HEK293T (cell line): ENCODE measurements at regions not wholly inside any gene's neighbourhood (a gene's known extent, or its start where the extent isn't known, plus 50 kb on each side); places are given as distances from the start of the nearest gene placed in this dataset.

Source experiments
- BHLHE40 ChIP-seq: fragments of 450-650 bp; IDR thresholded peaks from 2 replicates; pipeline ENCODE4 v1.6.1; 2016; ENCODE audit warnings: mild to moderate bottlenecking, moderate library complexity, borderline replicate concordance
- CTBP1 ChIP-seq: fragments of 450-650 bp; IDR thresholded peaks from 2 replicates; pipeline ENCODE4 v1.6.1; 2016; ENCODE audit warnings: borderline replicate concordance
- ELF4 ChIP-seq: fragments of 450-650 bp; IDR thresholded peaks from 2 replicates; pipeline ENCODE4 v1.6.1; 2017; ENCODE audit warnings: antibody characterized with exemption
- NFRKB ChIP-seq: fragments of 450-650 bp; IDR thresholded peaks from 2 replicates; pipeline ENCODE4 v1.6.1; 2016; ENCODE audit warnings: mild to moderate bottlenecking, moderate library complexity
- SP1 ChIP-seq: fragments of 450-650 bp; IDR thresholded peaks from 2 replicates; pipeline ENCODE4 v1.6.1; 2017
- TARDBP ChIP-seq: fragments of 450-650 bp; IDR thresholded peaks from 2 replicates; pipeline ENCODE4 v1.6.1; 2016
- ZNF384 ChIP-seq: fragments of 450-650 bp; IDR thresholded peaks from 2 replicates; pipeline ENCODE4 v1.6.1; 2016
- TF ChIP-seq, protein P1 (sequence below): fragments of 450-650 bp; IDR thresholded peaks from 2 replicates; pipeline ENCODE4 v1.6.1; 2016

DNA sequence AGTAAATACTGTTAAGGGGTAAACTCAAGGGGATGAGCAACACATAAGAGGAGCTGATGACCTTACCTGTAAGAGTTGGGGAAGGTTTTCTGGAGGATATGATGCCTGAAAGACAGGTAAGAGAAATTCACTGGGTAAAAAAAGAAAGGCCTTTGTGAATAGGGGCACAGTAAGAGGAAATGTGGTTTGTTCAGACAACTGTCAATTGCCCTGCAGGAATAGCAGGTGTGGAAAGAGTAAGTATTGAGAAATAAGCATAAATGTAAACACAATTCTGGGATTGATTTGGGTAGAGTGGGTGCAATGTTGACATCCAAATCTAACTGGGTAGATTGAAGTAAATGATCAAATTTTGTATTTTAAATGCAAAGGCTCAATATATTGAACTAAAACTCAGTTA lies 670.0 kb downstream of the DHX35 start:
- TF ChIP-seq ZNF384 = no peak
- TF ChIP-seq CTBP1 = no peak
- TF ChIP-seq, protein P1, sequence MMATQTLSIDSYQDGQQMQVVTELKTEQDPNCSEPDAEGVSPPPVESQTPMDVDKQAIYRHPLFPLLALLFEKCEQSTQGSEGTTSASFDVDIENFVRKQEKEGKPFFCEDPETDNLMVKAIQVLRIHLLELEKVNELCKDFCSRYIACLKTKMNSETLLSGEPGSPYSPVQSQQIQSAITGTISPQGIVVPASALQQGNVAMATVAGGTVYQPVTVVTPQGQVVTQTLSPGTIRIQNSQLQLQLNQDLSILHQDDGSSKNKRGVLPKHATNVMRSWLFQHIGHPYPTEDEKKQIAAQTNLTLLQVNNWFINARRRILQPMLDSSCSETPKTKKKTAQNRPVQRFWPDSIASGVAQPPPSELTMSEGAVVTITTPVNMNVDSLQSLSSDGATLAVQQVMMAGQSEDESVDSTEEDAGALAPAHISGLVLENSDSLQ = no peak
- no peak for TF ChIP-seq BHLHE40
- TF ChIP-seq SP1 = no peak
- TF ChIP-seq TARDBP = no peak
- TF ChIP-seq NFRKB = no peak
- TF ChIP-seq ELF4 = no peak
